ENCODE measurements at regions not wholly inside any gene's neighbourhood (a gene's known extent, or its start where the extent isn't known, plus 50 kb on each side); places are given as distances from the start of the nearest gene placed in this dataset.
"Not testable (repeated sequence)": the region's sequence is repeated elsewhere in the genome, so short reads cannot be mapped to it uniquely, and the experiment has no call there.

DNA sequence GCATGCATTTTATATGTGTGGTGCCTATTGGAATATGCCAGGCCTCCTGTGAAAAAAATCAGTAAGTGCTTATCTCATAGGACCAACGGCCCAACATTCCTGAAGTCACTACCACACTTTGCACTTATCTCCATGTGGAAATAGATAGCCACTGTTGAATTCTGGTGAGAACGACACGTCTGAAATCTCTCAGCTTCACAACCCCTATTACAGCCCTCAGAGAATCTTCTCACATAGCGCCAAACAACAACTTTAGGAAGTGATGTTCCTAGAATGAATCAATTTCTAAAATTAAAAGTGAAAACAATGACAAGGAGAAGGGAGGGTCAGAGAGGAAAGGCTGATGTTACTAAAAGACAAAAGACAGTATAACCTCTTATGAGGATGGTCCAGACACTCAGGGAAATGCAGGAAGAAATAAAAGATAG, 270.8 kb upstream of the BTG1 start:
- no peak for DNase-seq

DNA sequence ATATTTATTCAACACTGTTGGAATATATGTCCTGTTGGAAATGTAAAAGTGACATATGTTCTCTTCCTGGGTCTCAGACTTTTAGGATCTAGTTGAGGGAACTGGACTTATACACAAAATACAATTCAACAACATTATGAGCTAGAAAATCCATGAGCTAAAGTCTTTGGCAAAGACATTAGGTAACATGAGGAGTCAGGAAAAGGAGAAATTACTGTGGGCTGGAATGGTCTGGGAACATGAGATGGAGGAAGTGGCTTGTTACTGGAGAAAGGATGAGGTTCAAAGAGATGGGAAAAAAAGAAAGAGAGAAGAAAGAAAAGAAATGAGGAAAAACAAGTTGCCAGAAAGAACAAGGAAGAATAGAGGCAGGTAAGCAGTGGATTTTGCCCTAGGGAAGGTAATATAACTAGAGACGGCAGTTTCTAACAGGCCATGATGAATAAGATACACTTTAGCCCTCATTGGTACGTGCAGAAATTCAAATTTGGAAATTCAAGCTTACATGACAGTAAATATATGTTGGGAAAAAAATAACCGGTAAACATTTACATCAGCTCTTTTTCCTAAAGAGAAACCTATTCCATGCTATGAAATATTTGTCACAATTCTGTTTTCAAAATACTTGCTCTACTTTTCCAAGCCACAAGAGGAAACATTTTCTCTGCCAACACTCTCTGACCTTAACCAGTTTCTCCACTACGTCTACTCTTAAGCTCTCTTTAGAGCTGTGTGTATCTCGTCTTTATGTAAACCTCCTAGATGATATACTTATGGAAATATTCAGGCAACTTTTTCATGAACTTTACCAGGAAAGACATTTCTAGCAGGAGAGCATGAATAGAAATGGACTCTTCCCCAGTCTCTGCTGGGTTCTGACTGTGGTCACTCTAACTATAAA, 268.8 kb upstream of the BTG1 start:
- no peak for DNase-seq

DNA sequence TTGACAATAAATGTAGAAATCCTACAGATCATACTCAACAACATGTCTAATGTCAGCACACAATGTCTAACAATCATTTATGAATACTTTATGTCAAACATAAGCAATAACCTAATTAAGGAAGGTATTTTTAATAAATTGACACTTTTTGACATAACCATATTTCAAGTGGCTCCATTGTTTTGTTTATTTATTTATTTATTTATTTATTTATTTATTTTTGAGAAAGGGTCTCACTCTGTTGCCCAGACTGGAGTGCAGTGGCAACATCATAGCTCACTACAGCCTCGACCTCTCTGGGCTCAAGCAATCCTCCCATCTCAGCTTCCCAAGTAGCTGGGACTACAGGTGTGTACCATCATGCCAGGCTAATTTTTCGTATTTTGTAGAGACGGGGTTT, 267.6 kb upstream of the BTG1 start:
- no peak for DNase-seq

- no peak for DNase-seq
These were observed 267.2 kb upstream of the BTG1 start for GRCh38 chr12:92412856-92413255.

GRCh38 chr12:92411687-92412086, 266.0 kb upstream of the BTG1 start:
- DNase-seq: no peak

GRCh38 chr12:92408072-92408900, 262.6 kb upstream of the BTG1 start:
- peak; percentile 49 to 65 for DNase-seq

GRCh38 chr12:92406404-92407070, 260.9 kb upstream of the BTG1 start:
- not testable (repeated sequence) for DNase-seq

GRCh38 chr12:92405801-92406251, 260.2 kb upstream of the BTG1 start:
- peak; percentile 35 to 55 for DNase-seq

- no peak for DNase-seq
These were observed 259.3 kb upstream of the BTG1 start for GRCh38 chr12:92404921-92405320.

DNA sequence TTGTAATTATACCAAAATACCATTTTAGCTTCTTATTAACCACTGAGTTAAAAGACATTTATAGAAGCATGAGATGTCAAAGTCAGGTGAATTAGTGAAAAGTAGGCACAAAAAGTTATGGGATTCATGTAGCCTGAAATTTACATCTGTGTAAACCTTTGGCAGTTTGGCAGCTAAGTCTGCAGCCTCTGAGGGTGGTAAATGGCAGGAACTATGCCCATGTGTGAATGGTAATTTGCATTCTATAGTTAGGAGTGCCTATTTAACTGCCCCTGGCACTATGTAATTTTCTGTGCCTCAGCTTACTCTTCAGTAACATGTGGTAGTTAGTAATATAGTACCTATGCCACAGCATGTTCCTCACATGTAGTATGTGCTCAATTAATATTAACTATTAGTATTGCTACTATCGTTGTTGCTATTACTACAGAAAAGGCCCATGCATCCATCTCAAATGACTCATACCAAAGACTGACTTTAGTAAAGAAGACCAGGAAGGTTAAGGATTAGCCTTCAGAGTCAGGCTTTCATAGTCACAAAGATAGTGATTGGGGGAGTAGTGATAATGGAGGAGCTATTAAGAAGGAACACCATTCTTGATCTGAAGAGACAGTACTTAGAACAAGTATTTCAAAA, 258.7 kb upstream of the BTG1 start:
- DNase-seq: no peak

GRCh38 chr12:92403210-92404175, 257.8 kb upstream of the BTG1 start:
- peak; percentile 87 to 92 for DNase-seq

DNA sequence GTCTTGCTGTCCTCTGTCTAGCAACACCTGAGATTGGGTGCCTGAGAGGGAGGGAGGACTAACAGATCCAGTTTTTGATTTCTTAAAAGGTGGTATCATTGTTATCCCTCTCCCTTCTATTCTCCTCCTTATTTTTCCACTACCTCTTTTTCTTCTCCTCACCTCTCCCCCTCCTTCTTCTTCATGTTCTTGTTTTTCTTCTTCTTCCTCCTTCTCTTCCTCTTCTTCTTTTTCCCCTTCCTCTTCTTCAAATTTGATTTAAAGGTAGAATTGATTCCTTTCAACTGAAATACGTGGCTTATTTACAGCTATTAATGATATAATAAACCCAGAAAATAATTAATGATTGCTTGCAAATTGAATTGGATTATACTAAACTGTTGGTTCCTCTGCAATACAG, 256.8 kb upstream of the BTG1 start:
- no peak for DNase-seq

DNA sequence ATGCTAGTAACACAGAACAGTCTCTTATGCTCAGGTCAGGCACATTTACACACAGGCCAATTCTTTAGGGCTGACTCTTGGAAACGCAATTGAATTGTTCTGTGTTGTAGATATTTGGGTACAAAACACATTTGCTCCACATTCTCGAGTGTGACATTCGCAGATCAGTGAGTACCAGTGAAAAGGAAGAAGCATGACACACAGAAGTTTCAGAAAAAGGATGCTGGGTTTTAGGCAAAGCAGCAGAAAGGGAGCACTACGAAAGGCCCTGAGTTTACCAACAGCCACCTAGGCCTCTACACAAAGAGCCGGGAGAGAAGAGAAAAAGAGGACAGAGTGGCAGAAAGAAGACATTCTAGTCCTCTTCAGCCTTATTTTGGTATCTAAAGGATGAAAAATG, 254.4 kb upstream of the BTG1 start:
- peak in 1 of 2 donors; percentile 25 for DNase-seq

GRCh38 chr12:92398565-92399309, 253.1 kb upstream of the BTG1 start:
- DNase-seq: peak; percentile 19 to 82

DNA sequence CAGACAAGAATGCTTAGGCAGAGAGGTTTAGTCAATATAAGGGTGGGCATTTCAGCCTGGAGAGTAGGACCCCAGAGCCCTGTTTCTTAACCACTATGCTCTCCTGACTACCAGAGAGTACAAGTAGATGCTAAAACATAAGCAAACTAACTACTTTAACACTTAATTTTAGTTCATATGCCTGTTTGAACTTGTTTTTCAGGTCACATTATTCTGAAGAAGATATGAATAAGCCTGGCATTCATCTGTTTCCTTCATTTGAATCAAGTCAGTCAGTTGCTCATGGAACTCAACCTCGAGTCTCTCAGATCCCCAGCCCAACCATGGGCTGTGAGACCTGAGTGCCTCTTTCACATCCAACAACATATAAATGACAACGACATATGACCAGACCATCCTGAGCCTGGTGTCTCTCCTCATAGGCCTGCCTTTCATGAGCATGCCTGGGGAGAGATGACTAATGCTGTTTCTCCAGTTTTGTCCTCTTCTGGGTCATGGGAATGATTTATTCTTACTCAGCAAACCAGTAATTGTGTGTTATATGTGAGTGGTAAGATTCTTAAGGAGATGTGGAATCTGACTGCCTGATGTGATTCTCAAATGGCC, 251.1 kb upstream of the BTG1 start:
- DNase-seq: no peak

DNA sequence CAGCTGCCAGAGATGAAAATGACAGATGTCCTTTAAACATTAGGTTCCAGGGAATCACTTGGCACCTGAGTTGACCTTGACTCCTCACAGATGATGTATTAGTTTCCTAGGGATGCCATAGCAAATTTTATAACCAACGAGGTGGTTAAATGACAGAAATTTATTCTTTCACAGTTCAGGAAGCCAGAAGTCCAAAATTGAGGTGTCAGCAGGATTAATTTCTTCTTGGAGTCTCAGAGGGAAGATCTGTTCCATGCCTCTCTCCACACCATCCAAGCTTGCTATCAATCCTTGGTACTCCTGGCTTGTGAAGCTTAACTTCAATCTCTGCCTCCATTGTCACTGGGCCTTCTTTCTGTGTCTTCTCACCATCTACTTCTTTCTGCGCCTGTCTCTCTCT, 249.7 kb upstream of the BTG1 start:
- DNase-seq: no peak

GRCh38 chr12:92394895-92395294, 249.2 kb upstream of the BTG1 start:
- no peak for DNase-seq

DNA sequence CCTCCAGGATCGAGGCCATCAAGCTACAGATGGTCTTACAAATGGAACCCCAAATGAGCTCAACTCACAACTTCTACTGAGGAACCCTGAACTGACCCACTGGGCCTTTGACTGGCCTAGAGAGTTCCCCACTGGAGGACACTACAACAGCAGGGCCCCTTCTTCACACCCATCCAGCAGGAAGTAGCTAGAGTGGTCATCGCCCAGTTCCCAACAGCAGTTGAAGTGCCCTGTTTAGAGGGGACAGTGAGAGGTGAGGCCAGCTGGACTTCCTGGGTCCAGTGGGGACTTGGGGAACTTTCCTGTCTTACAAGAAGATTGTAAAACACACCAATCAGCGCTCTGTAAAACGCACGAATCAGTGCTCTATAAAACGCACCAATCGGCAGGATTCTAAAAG, 247.9 kb upstream of the BTG1 start:
- no peak for DNase-seq

- peak; percentile 20 to 46 for DNase-seq
These were observed 246.1 kb upstream of the BTG1 start for GRCh38 chr12:92391726-92392125.

- DNase-seq: no peak
These were observed 243.8 kb upstream of the BTG1 start for GRCh38 chr12:92389466-92389865.

Data from CD4-positive, alpha-beta T cell treated with Interleukin-4 for 1 hour (primary cell).